Choroid plexus epithelial cell (primary cell): ENCODE measurements at regions not wholly inside any gene's neighbourhood (a gene's known extent, or its start where the extent isn't known, plus 50 kb on each side); places are given as distances from the start of the nearest gene placed in this dataset.

Experiments
- DNase-seq: peaks from one replicate; pipeline ENCODE4 v3.0.0-alpha.2; 2010; ENCODE audit warnings: low read depth
- H3K4me3 ChIP-seq: 2 replicates; pipeline ENCODE4 v1.5.1; 2011; ENCODE audit warnings: low read depth, mild to moderate bottlenecking, control low read depth, low read length, moderate library complexity
- CTCF ChIP-seq: conservative IDR thresholded peaks from 2 replicates; pipeline ENCODE4 v1.5.1; 2011; ENCODE audit warnings: low read depth, mild to moderate bottlenecking, control low read depth, inconsistent platforms, low read length, moderate library complexity

GRCh38 chr5:74401281-74401945, 239.1 kb downstream of the ENC1 start:
- DNase-seq: no peak
- TF ChIP-seq CTCF: no peak
- H3K4me3 ChIP-seq: no peak overlapping the region

- H3K4me3 ChIP-seq: no peak overlapping the region
- no peak for DNase-seq
- no peak for TF ChIP-seq CTCF
Observed at GRCh38 chr5:74400067-74400466, 240.5 kb downstream of the ENC1 start.

- H3K4me3 ChIP-seq: no peak overlapping the region
- DNase-seq: peak; percentile 30
- TF ChIP-seq CTCF: no peak
Observed at GRCh38 chr5:74396913-74397622, 243.5 kb downstream of the ENC1 start.

GRCh38 chr5:74394916-74395880, 245.3 kb downstream of the ENC1 start:
- no peak for DNase-seq
- peak; percentile 14 for TF ChIP-seq CTCF
- H3K4me3 ChIP-seq: no peak overlapping the region

GRCh38 chr5:74394528-74394915, 246.0 kb downstream of the ENC1 start:
- no peak for DNase-seq
- no peak overlapping the region for H3K4me3 ChIP-seq
- TF ChIP-seq CTCF: peak; percentile 37

- H3K4me3 ChIP-seq: no peak overlapping the region
- DNase-seq: no peak
- no peak for TF ChIP-seq CTCF
Observed at GRCh38 chr5:74393943-74394342, 246.6 kb downstream of the ENC1 start.
